ENCODE measurements at regions not wholly inside any gene's neighbourhood (a gene's known extent, or its start where the extent isn't known, plus 50 kb on each side); places are given as distances from the start of the nearest gene placed in this dataset.

- ChIA-PET POLR2A (no interaction called here), CTCF (no interaction called here)
- no peak overlapping the region for H3K4me3 ChIP-seq (ENCODE audit: low read depth, low read length)
- no peaks in the 10 kb centered on the region for H3K27me3 ChIP-seq (replicated peaks; ENCODE audit: control insufficient read depth, insufficient read depth, low read length)
- no peak for DNase-seq
- BruUV-seq (replicated peaks): no TSS peak
- Mint-ChIP-seq H3K27me3 (ENCODE audit: insufficient read depth, unreplicated experiment) (no peaks in the 10 kb centered on the region), H3K27ac (ENCODE audit: unreplicated experiment) (no peak overlapping the region), H3K4me1 (ENCODE audit: low read depth, unreplicated experiment) (peaks cover 13% of the 10 kb centered on the region), H3K36me3 (ENCODE audit: insufficient read depth, unreplicated experiment) (no peaks in the 10 kb centered on the region), H3K9me3 (ENCODE audit: unreplicated experiment) (no peaks in the 10 kb centered on the region), H3K4me3 (ENCODE audit: unreplicated experiment) (no peak overlapping the region)
- no peaks in the 10 kb centered on the region for H3K4me1 ChIP-seq
- H3K9me3 ChIP-seq: no peaks in the 10 kb centered on the region
- no peaks in the 10 kb centered on the region for H3K36me3 ChIP-seq (ENCODE audit: control insufficient read depth, insufficient read depth, low read length)
- no peak for TF ChIP-seq CTCF (IDR thresholded peaks at IDR 0.05; ENCODE audit: insufficient read depth in 1 of 2, low read depth in 1 of 2, low read length in 1 of 2, severe bottlenecking in 1 of 2, unreplicated experiment in 1 of 2)
- intact Hi-C loops (cut with micrococcal nuclease; ENCODE audit: unreplicated experiment): no loop called here
Measured at GRCh38 chr20:48311956-48312355, 515.8 kb downstream of the PREX1 start.

GRCh38 chr20:48310305-48310704 lies 517.5 kb downstream of the PREX1 start:
- Mint-ChIP-seq H3K36me3 (ENCODE audit: insufficient read depth, unreplicated experiment) (no peaks in the 10 kb centered on the region), H3K27me3 (ENCODE audit: insufficient read depth, unreplicated experiment) (no peaks in the 10 kb centered on the region), H3K4me3 (ENCODE audit: unreplicated experiment) (no peak overlapping the region), H3K4me1 (ENCODE audit: low read depth, unreplicated experiment) (peaks cover 13% of the 10 kb centered on the region), H3K9me3 (ENCODE audit: unreplicated experiment) (no peaks in the 10 kb centered on the region), H3K27ac (ENCODE audit: unreplicated experiment) (no peak overlapping the region)
- H3K36me3 ChIP-seq (ENCODE audit: control insufficient read depth, insufficient read depth, low read length): no peaks in the 10 kb centered on the region
- no peaks in the 10 kb centered on the region for H3K9me3 ChIP-seq
- ChIA-PET POLR2A (no interaction called here), CTCF (no interaction called here)
- no TSS peak for BruUV-seq (replicated peaks)
- no peaks in the 10 kb centered on the region for H3K27me3 ChIP-seq (replicated peaks; ENCODE audit: control insufficient read depth, insufficient read depth, low read length)
- H3K4me3 ChIP-seq (ENCODE audit: low read depth, low read length): no peak overlapping the region
- intact Hi-C loops (cut with micrococcal nuclease; ENCODE audit: unreplicated experiment): no loop called here
- no peaks in the 10 kb centered on the region for H3K4me1 ChIP-seq
- DNase-seq: no peak
- TF ChIP-seq CTCF (IDR thresholded peaks at IDR 0.05; ENCODE audit: insufficient read depth in 1 of 2, low read depth in 1 of 2, low read length in 1 of 2, severe bottlenecking in 1 of 2, unreplicated experiment in 1 of 2): no peak

GRCh38 chr20:48309293-48309692 lies 518.5 kb downstream of the PREX1 start:
- no peaks in the 10 kb centered on the region for H3K36me3 ChIP-seq (ENCODE audit: control insufficient read depth, insufficient read depth, low read length)
- H3K9me3 Mint-ChIP-seq (ENCODE audit: unreplicated experiment): peaks cover under 1% of the 10 kb centered on the region
- H3K4me3 ChIP-seq (ENCODE audit: low read depth, low read length): no peak overlapping the region
- H3K27me3 ChIP-seq (replicated peaks; ENCODE audit: control insufficient read depth, insufficient read depth, low read length): no peaks in the 10 kb centered on the region
- intact Hi-C loops (cut with micrococcal nuclease; ENCODE audit: unreplicated experiment): no loop called here
- no peaks in the 10 kb centered on the region for H3K27me3 Mint-ChIP-seq (ENCODE audit: insufficient read depth, unreplicated experiment)
- ChIA-PET CTCF (no interaction called here), POLR2A (no interaction called here)
- no peaks in the 10 kb centered on the region for H3K4me1 ChIP-seq
- H3K9me3 ChIP-seq: no peaks in the 10 kb centered on the region
- TF ChIP-seq CTCF (IDR thresholded peaks at IDR 0.05; ENCODE audit: insufficient read depth in 1 of 2, low read depth in 1 of 2, low read length in 1 of 2, severe bottlenecking in 1 of 2, unreplicated experiment in 1 of 2): no peak
- H3K36me3 Mint-ChIP-seq (ENCODE audit: insufficient read depth, unreplicated experiment): no peaks in the 10 kb centered on the region
- BruUV-seq (replicated peaks): no TSS peak
- peaks cover 13% of the 10 kb centered on the region for H3K4me1 Mint-ChIP-seq (ENCODE audit: low read depth, unreplicated experiment)
- no peak overlapping the region for H3K4me3 Mint-ChIP-seq (ENCODE audit: unreplicated experiment)
- H3K27ac Mint-ChIP-seq (ENCODE audit: unreplicated experiment): peak overlapping the region; percentile 63
- no peak for DNase-seq

Data from Caco-2 (cell line).